ENCODE measurements at regions not wholly inside any gene's neighbourhood (a gene's known extent, or its start where the extent isn't known, plus 50 kb on each side); places are given as distances from the start of the nearest gene placed in this dataset.

DNA sequence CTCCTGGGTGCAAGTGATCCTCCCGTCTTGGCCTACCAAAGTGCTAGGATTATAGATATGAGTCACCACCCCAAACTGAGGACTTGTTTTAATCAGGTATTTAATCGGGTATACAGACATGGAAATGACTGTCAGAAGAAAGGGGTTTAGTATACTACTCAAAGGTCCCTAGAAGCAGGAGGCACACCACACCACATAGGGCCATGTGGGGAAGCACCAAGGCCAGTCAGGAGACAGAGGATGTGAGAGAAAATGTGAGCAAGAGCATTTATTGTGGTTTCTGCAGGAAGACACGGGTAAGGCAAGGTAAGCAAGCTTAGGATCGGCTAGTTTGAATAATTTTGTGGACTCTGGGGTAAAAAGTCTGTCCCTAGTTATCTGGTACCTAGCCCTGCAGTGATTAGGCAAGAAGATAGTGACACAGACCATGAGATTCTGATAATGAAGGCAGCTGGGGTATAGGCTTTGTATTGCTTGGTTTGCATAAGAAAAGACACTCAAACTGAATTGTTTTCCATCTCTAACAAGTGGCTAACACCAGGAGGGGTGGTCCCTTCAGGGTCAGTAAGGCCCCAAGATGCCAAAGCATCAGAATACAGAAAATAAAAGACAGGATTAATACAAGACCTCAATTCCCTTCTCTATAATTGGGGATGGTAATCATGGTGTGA, 408.8 kb upstream of the F9 start:
- TF ChIP-seq CHD2 (IDR thresholded peaks at IDR 0.05; ENCODE audit: low read length), result no peak
- no peak for TF ChIP-seq SP1 (IDR thresholded peaks at IDR 0.05; ENCODE audit: low read depth, low read length)
- TF ChIP-seq, protein P1, sequence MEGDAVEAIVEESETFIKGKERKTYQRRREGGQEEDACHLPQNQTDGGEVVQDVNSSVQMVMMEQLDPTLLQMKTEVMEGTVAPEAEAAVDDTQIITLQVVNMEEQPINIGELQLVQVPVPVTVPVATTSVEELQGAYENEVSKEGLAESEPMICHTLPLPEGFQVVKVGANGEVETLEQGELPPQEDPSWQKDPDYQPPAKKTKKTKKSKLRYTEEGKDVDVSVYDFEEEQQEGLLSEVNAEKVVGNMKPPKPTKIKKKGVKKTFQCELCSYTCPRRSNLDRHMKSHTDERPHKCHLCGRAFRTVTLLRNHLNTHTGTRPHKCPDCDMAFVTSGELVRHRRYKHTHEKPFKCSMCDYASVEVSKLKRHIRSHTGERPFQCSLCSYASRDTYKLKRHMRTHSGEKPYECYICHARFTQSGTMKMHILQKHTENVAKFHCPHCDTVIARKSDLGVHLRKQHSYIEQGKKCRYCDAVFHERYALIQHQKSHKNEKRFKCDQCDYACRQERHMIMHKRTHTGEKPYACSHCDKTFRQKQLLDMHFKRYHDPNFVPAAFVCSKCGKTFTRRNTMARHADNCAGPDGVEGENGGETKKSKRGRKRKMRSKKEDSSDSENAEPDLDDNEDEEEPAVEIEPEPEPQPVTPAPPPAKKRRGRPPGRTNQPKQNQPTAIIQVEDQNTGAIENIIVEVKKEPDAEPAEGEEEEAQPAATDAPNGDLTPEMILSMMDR (IDR thresholded peaks at IDR 0.05; ENCODE audit: control extremely low read depth in 1 of 3, insufficient read depth in 1 of 3, low read depth in 1 of 3, low read length in 3 of 3), result no peak
- TF ChIP-seq EP300 (IDR thresholded peaks at IDR 0.05; ENCODE audit: borderline replicate concordance in 1 of 2, low read depth in 2 of 2, low read length in 2 of 2), result no peak
- no peak for TF ChIP-seq RAD21 (IDR thresholded peaks at IDR 0.05 in 1 of 2, conservative IDR thresholded peaks at IDR 0.05 in 1 of 2; ENCODE audit: low read depth in 2 of 2, low read length in 2 of 2)
- no peak for TF ChIP-seq POLR2A (IDR thresholded peaks at IDR 0.05; ENCODE audit: control extremely low read depth in 1 of 2, low read depth in 2 of 2, low read length in 2 of 2)
- TF ChIP-seq RFX5 (IDR thresholded peaks at IDR 0.05; ENCODE audit: borderline replicate concordance, low read depth, low read length), result no peak
- no peak for TF ChIP-seq TBP (IDR thresholded peaks at IDR 0.05; ENCODE audit: low read depth, low read length)
- TF ChIP-seq, protein P2, sequence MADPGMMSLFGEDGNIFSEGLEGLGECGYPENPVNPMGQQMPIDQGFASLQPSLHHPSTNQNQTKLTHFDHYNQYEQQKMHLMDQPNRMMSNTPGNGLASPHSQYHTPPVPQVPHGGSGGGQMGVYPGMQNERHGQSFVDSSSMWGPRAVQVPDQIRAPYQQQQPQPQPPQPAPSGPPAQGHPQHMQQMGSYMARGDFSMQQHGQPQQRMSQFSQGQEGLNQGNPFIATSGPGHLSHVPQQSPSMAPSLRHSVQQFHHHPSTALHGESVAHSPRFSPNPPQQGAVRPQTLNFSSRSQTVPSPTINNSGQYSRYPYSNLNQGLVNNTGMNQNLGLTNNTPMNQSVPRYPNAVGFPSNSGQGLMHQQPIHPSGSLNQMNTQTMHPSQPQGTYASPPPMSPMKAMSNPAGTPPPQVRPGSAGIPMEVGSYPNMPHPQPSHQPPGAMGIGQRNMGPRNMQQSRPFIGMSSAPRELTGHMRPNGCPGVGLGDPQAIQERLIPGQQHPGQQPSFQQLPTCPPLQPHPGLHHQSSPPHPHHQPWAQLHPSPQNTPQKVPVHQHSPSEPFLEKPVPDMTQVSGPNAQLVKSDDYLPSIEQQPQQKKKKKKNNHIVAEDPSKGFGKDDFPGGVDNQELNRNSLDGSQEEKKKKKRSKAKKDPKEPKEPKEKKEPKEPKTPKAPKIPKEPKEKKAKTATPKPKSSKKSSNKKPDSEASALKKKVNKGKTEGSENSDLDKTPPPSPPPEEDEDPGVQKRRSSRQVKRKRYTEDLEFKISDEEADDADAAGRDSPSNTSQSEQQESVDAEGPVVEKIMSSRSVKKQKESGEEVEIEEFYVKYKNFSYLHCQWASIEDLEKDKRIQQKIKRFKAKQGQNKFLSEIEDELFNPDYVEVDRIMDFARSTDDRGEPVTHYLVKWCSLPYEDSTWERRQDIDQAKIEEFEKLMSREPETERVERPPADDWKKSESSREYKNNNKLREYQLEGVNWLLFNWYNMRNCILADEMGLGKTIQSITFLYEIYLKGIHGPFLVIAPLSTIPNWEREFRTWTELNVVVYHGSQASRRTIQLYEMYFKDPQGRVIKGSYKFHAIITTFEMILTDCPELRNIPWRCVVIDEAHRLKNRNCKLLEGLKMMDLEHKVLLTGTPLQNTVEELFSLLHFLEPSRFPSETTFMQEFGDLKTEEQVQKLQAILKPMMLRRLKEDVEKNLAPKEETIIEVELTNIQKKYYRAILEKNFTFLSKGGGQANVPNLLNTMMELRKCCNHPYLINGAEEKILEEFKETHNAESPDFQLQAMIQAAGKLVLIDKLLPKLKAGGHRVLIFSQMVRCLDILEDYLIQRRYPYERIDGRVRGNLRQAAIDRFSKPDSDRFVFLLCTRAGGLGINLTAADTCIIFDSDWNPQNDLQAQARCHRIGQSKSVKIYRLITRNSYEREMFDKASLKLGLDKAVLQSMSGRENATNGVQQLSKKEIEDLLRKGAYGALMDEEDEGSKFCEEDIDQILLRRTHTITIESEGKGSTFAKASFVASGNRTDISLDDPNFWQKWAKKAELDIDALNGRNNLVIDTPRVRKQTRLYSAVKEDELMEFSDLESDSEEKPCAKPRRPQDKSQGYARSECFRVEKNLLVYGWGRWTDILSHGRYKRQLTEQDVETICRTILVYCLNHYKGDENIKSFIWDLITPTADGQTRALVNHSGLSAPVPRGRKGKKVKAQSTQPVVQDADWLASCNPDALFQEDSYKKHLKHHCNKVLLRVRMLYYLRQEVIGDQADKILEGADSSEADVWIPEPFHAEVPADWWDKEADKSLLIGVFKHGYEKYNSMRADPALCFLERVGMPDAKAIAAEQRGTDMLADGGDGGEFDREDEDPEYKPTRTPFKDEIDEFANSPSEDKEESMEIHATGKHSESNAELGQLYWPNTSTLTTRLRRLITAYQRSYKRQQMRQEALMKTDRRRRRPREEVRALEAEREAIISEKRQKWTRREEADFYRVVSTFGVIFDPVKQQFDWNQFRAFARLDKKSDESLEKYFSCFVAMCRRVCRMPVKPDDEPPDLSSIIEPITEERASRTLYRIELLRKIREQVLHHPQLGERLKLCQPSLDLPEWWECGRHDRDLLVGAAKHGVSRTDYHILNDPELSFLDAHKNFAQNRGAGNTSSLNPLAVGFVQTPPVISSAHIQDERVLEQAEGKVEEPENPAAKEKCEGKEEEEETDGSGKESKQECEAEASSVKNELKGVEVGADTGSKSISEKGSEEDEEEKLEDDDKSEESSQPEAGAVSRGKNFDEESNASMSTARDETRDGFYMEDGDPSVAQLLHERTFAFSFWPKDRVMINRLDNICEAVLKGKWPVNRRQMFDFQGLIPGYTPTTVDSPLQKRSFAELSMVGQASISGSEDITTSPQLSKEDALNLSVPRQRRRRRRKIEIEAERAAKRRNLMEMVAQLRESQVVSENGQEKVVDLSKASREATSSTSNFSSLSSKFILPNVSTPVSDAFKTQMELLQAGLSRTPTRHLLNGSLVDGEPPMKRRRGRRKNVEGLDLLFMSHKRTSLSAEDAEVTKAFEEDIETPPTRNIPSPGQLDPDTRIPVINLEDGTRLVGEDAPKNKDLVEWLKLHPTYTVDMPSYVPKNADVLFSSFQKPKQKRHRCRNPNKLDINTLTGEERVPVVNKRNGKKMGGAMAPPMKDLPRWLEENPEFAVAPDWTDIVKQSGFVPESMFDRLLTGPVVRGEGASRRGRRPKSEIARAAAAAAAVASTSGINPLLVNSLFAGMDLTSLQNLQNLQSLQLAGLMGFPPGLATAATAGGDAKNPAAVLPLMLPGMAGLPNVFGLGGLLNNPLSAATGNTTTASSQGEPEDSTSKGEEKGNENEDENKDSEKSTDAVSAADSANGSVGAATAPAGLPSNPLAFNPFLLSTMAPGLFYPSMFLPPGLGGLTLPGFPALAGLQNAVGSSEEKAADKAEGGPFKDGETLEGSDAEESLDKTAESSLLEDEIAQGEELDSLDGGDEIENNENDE (IDR thresholded peaks at IDR 0.05; ENCODE audit: insufficient replicate concordance, low read length), result no peak
- TF ChIP-seq MAFK (IDR thresholded peaks at IDR 0.05; ENCODE audit: low read depth, low read length), result no peak
- no peak for TF ChIP-seq SUZ12 (IDR thresholded peaks at IDR 0.05; ENCODE audit: low read length)
